B cell (primary cell): ENCODE measurements at regions not wholly inside any gene's neighbourhood (a gene's known extent, or its start where the extent isn't known, plus 50 kb on each side); places are given as distances from the start of the nearest gene placed in this dataset.

Experiments used
- ATAC-seq: fragments of 200-7000 bp; cut with Tn5 transposase; one replicate; pipeline ENCODE4 v1.10.0; 2021; ENCODE audit warnings: low read depth, mild to moderate bottlenecking, moderate number of reproducible peaks, moderate library complexity
- CTCF ChIA-PET: fragments of 350-600 bp; sonication (Branson Sonifier 250); formaldehyde crosslinking; loops from one replicate; lab custom pipeline; 2021; ENCODE audit warnings: antibody characterized with exemption, inconsistent platforms; lab: Charles Lee
- POLR2A ChIA-PET: fragments of 350-600 bp; sonication (Branson Sonifier 250); formaldehyde crosslinking; loops from one replicate; lab custom pipeline; 2021; ENCODE audit warnings: antibody characterized with exemption; lab: Charles Lee
- DNase-seq: peaks from one replicate; pipeline ENCODE4 v3.0.0; 2013
- H2AFZ ChIP-seq: 2 replicates; pipeline ENCODE4 v1.6.1; 2012; ENCODE audit warnings: mild to moderate bottlenecking, low read depth, low read length; ENCODE audit not compliant: insufficient read depth, poor library complexity, severe bottlenecking
- H3K27ac ChIP-seq, 2 donors: 1 replicate in 1 of 2; 2 replicates in 1 of 2; pipeline ENCODE4 v1.5.1; 2012 to 2013; ENCODE audit warnings: low read length in 2 of 2, mild to moderate bottlenecking in 2 of 2, moderate library complexity in 1 of 2
- H3K27me3 ChIP-seq, 4 experiments: fragments of 200-600 bp in 1 of 4; sonication (generic) in 1 of 4; replicated peaks in 1 of 4; 1 replicate in 2 of 4; 2 replicates in 2 of 4; pipeline versions ENCODE4 v1.6.1 to v1.7.0; 2013 to 2016; ENCODE audit warnings: low read length in 3 of 4, mild to moderate bottlenecking in 2 of 4, mixed read lengths in 1 of 4, moderate library complexity in 1 of 4; ENCODE audit not compliant: insufficient read depth in 4 of 4, control insufficient read depth in 3 of 4; ENCODE audit errors: control extremely low read depth in 1 of 4
- H3K36me3 ChIP-seq, 2 experiments: replicated peaks in 1 of 2; 1 replicate in 1 of 2; 2 replicates in 1 of 2; pipeline versions ENCODE4 v1.6.1 to v1.7.1; 2013; ENCODE audit warnings: low read length in 1 of 2; ENCODE audit not compliant: insufficient read depth in 2 of 2, control insufficient read depth in 1 of 2; ENCODE audit errors: control extremely low read depth in 1 of 2, extremely low read depth in 1 of 2
- H3K4me1 ChIP-seq, 2 donors: fragments of 200-600 bp in 1 of 2; sonication (generic) in 1 of 2; 1 replicate in 1 of 2; 2 replicates in 1 of 2; pipeline versions ENCODE4 v1.5.1 to v1.6.1; 2013 to 2017; ENCODE audit warnings: low read length in 2 of 2; ENCODE audit not compliant: control insufficient read depth in 2 of 2, insufficient read depth in 2 of 2
- H3K4me2 ChIP-seq: replicated peaks from 2 replicates; pipeline ENCODE3; 2012; ENCODE audit warnings: mild to moderate bottlenecking, low read depth, low read length; ENCODE audit not compliant: poor library complexity, severe bottlenecking
- H3K4me3 ChIP-seq, 5 experiments: fragments of 200-600 bp in 1 of 5; sonication (generic) in 1 of 5; 1 replicate in 3 of 5; 2 replicates in 2 of 5; pipeline versions ENCODE4 v1.5.1 to v1.7.0; 2011 to 2016; ENCODE audit warnings: low read length in 4 of 5, mild to moderate bottlenecking in 4 of 5, low read depth in 2 of 5, control low read depth in 1 of 5, moderate library complexity in 1 of 5; ENCODE audit not compliant: insufficient read depth in 1 of 5; ENCODE audit errors: control extremely low read depth in 1 of 5, extremely low read depth in 1 of 5
- H3K79me2 ChIP-seq: fragments of 200-600 bp; sonication (generic); one replicate; pipeline ENCODE4 v1.6.0; 2016; ENCODE audit warnings: low read length; ENCODE audit not compliant: control insufficient read depth, insufficient read depth
- H3K9ac ChIP-seq: fragments of 200-600 bp; sonication (generic); 2 replicates; pipeline ENCODE4 v1.6.1; 2017; ENCODE audit warnings: mild to moderate bottlenecking, low read length, moderate library complexity
- H3K9me3 ChIP-seq, 3 donors: one replicate each; pipeline versions ENCODE4 v1.6.1 to v1.7.1; 2013; ENCODE audit warnings: low read length in 2 of 3; ENCODE audit not compliant: control insufficient read depth in 2 of 3, insufficient read depth in 1 of 3; ENCODE audit errors: control extremely low read depth in 1 of 3
- H4K20me1 ChIP-seq: 2 replicates; pipeline ENCODE4 v1.6.0; 2012; ENCODE audit warnings: mild to moderate bottlenecking, low read length; ENCODE audit not compliant: insufficient read depth, control insufficient read depth, poor library complexity, severe bottlenecking
- H3K27ac Mint-ChIP-seq: one replicate; pipeline ENCODE4 v1.8.0; 2021; ENCODE audit warnings: mixed read lengths
- H3K27me3 Mint-ChIP-seq: one replicate; pipeline ENCODE4 v1.8.0; 2021; ENCODE audit warnings: mixed read lengths
- H3K4me1 Mint-ChIP-seq: one replicate; pipeline ENCODE4 v1.8.0; 2021; ENCODE audit warnings: mixed read lengths
- H3K4me3 Mint-ChIP-seq: one replicate; pipeline ENCODE4 v1.8.0; 2021; ENCODE audit warnings: mixed read lengths
- H3K9me3 Mint-ChIP-seq: one replicate; pipeline ENCODE4 v1.8.0; 2022; ENCODE audit warnings: mixed read lengths; ENCODE audit not compliant: insufficient read depth
- EZH2 ChIP-seq: IDR thresholded peaks from 2 replicates; pipeline ENCODE4 v1.6.1; 2012; ENCODE audit warnings: borderline replicate concordance, low read depth, mild to moderate bottlenecking, moderate library complexity, low read length; ENCODE audit not compliant: insufficient read depth, poor library complexity, severe bottlenecking
- WGBS: methylation state at CpG from one replicate; pipeline ENCODE4 v1.1.5; 2013; ENCODE audit warnings: missing lambda C conversion rate; ENCODE audit not compliant: insufficient coverage; 5-methylcytosine and 5-hydroxymethylcytosine counted together
- intact Hi-C: fragments of 100-400 bp; cut with micrococcal nuclease; formaldehyde crosslinking; loops from one replicate; pipeline ENCODE4 v1.10.0; 2022
- TF ChIP-seq, protein P1 (sequence below): fragments of 200-600 bp; IDR thresholded peaks from one replicate; pipeline ENCODE4 v1.8.0; 2022; ENCODE audit warnings: antibody characterized with exemption, mild to moderate bottlenecking

DNA sequence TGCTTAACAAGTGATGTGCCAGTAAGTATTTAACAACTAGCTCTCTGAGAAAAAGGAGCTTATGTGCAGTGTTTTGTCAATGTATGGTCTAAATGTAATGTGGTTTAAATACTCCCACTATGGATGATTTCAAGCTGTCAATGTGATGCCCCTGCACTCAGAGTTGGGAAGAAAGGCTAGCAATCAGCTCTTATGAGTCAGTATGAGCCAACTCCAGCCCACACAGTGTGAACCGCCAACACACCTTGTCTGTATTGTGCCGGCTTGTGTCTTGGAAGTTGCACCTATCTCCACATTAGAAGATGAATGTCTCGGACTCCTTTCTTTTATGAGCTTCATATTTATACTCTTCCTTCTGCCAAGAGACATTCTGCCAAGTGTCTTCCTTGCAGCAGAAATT lies 703.8 kb upstream of the RAB6C start:
- TF ChIP-seq, protein P1, sequence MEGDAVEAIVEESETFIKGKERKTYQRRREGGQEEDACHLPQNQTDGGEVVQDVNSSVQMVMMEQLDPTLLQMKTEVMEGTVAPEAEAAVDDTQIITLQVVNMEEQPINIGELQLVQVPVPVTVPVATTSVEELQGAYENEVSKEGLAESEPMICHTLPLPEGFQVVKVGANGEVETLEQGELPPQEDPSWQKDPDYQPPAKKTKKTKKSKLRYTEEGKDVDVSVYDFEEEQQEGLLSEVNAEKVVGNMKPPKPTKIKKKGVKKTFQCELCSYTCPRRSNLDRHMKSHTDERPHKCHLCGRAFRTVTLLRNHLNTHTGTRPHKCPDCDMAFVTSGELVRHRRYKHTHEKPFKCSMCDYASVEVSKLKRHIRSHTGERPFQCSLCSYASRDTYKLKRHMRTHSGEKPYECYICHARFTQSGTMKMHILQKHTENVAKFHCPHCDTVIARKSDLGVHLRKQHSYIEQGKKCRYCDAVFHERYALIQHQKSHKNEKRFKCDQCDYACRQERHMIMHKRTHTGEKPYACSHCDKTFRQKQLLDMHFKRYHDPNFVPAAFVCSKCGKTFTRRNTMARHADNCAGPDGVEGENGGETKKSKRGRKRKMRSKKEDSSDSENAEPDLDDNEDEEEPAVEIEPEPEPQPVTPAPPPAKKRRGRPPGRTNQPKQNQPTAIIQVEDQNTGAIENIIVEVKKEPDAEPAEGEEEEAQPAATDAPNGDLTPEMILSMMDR = no peak
- TF ChIP-seq EZH2 = no peak
- intact Hi-C loops = no loop called here
- ChIA-PET CTCF (no interaction called here), POLR2A (no interaction called here)
- H3K36me3 ChIP-seq = no peaks in the 10 kb centered on the region
- no peaks in the 10 kb centered on the region for H3K4me1 ChIP-seq
- no peak overlapping the region for H3K4me3 ChIP-seq
- Mint-ChIP-seq H3K4me3 (no peak overlapping the region), H3K27ac (no peak overlapping the region), H3K27me3 (no peaks in the 10 kb centered on the region), H3K4me1 (no peaks in the 10 kb centered on the region), H3K9me3 (peaks cover 2% of the 10 kb centered on the region)
- H3K9me3 ChIP-seq = peaks cover 0 to 4% (median 0%) of the 10 kb centered on the region in 3 donors
- H3K79me2 ChIP-seq = no peaks in the 10 kb centered on the region
- WGBS = 100% methylated on average over 3 of the region's 3 CpGs
- H3K27me3 ChIP-seq = no peaks in the 10 kb centered on the region
- H3K9ac ChIP-seq = no peak overlapping the region
- DNase-seq = no peak
- no peak for ATAC-seq
- H4K20me1 ChIP-seq = no peaks in the 10 kb centered on the region
- H3K4me2 ChIP-seq = no peak overlapping the region
- H2AFZ ChIP-seq = no peak overlapping the region
- H3K27ac ChIP-seq = no peak overlapping the region

DNA sequence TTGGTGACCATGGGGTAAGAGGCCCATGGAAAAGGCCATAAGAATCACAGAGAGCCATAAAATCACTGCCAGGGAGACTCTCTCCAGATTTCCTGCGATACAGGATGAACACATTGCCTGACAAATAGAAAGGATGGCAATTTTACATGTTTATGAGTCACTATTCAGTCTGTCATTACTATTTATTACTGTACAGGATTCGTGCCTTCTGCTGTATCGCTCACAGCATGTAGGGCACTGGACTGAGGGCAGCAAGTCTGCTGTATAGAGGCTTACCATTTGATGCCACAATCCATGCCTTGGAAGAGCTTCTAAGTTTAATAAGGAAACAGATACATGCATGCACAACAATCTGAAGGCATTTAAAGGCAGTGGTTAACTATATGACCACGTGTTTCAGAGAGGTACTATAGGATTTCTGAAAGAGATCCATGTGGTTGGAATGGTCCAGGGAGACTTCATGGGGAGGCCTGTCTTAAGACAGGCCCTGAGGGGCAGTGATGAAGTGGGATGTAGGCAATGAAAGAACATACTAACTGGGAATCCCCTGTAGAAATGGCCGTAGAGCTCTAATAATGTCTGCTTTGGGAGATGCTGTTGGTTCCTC lies 702.4 kb upstream of the RAB6C start:
- ATAC-seq (no peak), DNase-seq (no peak)
- no peaks in the 10 kb centered on the region for H3K36me3 ChIP-seq
- intact Hi-C loops = no loop called here
- WGBS = 70% methylated on average over 1 of the region's 5 CpGs
- H3K27me3 Mint-ChIP-seq = no peaks in the 10 kb centered on the region
- no peak overlapping the region for H3K27ac Mint-ChIP-seq
- ChIA-PET POLR2A (no interaction called here), CTCF (no interaction called here)
- H3K79me2 ChIP-seq = no peaks in the 10 kb centered on the region
- H3K4me3 ChIP-seq = no peak overlapping the region
- H3K4me1 Mint-ChIP-seq = no peaks in the 10 kb centered on the region
- no peak overlapping the region for H3K9ac ChIP-seq
- H3K4me3 Mint-ChIP-seq = no peak overlapping the region
- H3K9me3 ChIP-seq = no peaks in the 10 kb centered on the region
- H3K4me2 ChIP-seq = no peak overlapping the region
- no peak overlapping the region for H2AFZ ChIP-seq
- no peak overlapping the region for H3K27ac ChIP-seq
- no peaks in the 10 kb centered on the region for H3K9me3 Mint-ChIP-seq
- no peaks in the 10 kb centered on the region for H3K4me1 ChIP-seq
- no peaks in the 10 kb centered on the region for H3K27me3 ChIP-seq
- TF ChIP-seq, protein P1 = no peak
- no peak for TF ChIP-seq EZH2
- H4K20me1 ChIP-seq = no peaks in the 10 kb centered on the region
